ENCODE measurements at regions not wholly inside any gene's neighbourhood (a gene's known extent, or its start where the extent isn't known, plus 50 kb on each side); places are given as distances from the start of the nearest gene placed in this dataset.

DNA sequence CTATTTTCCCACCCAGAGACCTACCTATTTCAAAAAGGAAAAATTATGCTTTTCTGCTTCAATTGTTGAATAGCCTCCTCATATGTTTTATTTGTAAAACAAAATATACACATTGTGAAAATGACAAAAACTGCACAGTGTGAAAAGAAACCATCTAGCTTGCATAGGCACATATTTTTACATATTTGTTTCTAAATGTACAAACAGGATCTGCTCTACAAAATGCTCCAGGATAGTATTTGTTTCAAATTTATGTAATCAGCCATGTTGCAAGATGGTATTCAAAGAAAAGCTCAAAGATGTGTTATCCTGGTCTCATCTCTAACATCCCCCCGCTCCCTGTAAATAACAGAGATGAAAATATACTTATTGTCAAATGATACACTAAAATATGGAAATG, 366.1 kb upstream of the MPDZ start:
- Mint-ChIP-seq H3K4me3 (ENCODE audit: unreplicated experiment) (no peak overlapping the region), H3K36me3 (ENCODE audit: low read depth, unreplicated experiment) (peaks cover 9% of the 10 kb centered on the region), H3K4me1 (ENCODE audit: unreplicated experiment) (peaks cover 2% of the 10 kb centered on the region), H3K9me3 (ENCODE audit: unreplicated experiment) (peaks cover 8% of the 10 kb centered on the region), H3K27me3 (ENCODE audit: unreplicated experiment) (no peaks in the 10 kb centered on the region), H3K27ac (ENCODE audit: unreplicated experiment) (no peak overlapping the region)
- TF ChIP-seq, protein P1, sequence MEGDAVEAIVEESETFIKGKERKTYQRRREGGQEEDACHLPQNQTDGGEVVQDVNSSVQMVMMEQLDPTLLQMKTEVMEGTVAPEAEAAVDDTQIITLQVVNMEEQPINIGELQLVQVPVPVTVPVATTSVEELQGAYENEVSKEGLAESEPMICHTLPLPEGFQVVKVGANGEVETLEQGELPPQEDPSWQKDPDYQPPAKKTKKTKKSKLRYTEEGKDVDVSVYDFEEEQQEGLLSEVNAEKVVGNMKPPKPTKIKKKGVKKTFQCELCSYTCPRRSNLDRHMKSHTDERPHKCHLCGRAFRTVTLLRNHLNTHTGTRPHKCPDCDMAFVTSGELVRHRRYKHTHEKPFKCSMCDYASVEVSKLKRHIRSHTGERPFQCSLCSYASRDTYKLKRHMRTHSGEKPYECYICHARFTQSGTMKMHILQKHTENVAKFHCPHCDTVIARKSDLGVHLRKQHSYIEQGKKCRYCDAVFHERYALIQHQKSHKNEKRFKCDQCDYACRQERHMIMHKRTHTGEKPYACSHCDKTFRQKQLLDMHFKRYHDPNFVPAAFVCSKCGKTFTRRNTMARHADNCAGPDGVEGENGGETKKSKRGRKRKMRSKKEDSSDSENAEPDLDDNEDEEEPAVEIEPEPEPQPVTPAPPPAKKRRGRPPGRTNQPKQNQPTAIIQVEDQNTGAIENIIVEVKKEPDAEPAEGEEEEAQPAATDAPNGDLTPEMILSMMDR (IDR thresholded peaks at IDR 0.05; ENCODE audit: unreplicated experiment): no peak
- no peak for DNase-seq (ENCODE audit: low spot score)

DNA sequence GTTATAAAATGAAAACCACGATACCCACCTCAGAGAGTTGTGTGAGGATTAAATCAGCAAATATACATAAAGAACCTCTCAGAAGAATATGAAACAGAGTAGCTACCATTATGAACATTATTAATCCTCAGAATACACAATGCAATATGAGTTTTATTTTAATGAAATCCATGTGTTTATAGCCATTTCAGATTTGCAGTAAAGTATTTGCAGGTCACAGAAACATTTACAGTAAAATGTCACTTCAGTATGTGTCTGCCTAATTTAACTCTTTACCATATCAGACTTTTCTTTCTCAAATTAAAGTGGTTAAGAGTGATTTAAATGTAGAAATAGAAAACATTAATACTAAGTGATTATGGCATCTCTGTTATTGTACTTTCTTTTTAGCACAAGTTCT, 365.2 kb upstream of the MPDZ start:
- H3K9me3 Mint-ChIP-seq (ENCODE audit: unreplicated experiment): peaks cover 8% of the 10 kb centered on the region
- DNase-seq (ENCODE audit: low spot score): no peak
- H3K27ac Mint-ChIP-seq (ENCODE audit: unreplicated experiment): no peak overlapping the region
- peaks cover 2% of the 10 kb centered on the region for H3K4me1 Mint-ChIP-seq (ENCODE audit: unreplicated experiment)
- H3K4me3 Mint-ChIP-seq (ENCODE audit: unreplicated experiment): no peak overlapping the region
- TF ChIP-seq, protein P1 (IDR thresholded peaks at IDR 0.05; ENCODE audit: unreplicated experiment): no peak
- H3K36me3 Mint-ChIP-seq (ENCODE audit: low read depth, unreplicated experiment): peaks cover 9% of the 10 kb centered on the region
- H3K27me3 Mint-ChIP-seq (ENCODE audit: unreplicated experiment): no peaks in the 10 kb centered on the region

DNA sequence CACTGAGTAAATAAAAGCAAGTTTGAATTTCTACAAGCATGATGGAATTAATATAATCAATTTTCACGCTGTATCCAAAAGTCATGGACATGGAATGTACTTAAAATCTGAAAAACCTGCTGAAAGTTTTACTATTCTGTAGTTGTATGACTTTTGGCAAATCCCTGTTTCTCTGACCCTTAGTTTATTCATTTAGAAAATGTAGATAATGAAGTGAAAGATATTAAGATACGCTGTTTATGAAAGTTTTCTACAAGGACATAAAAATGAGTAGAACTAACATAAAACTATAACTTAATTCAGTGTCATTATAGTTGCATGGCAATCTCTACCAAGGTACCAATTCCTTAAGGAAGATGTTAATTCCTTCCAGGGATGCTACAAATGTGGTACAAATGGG, 363.2 kb upstream of the MPDZ start:
- no peaks in the 10 kb centered on the region for H3K36me3 Mint-ChIP-seq (ENCODE audit: low read depth, unreplicated experiment)

DNA sequence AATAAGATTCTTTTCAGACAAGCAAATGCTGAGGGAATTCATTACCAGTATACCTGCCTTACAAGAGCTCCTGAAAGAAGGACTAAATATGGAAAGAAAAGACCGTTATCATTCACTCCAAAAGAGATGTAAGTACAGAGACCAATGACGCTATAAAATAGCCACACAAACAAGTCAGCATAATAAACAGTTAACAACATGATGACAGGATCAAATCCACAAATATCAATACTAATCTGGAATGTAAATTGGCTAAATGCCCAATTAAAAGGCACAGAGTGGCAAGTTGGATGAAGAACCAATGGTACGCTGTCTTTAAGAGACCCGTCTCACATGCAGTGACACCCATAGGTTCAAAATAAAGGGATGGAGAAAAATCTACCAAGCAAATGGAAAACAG, 349.6 kb upstream of the MPDZ start:
- no peak for DNase-seq (ENCODE audit: low spot score)
- no peak overlapping the region for H3K27ac Mint-ChIP-seq (ENCODE audit: unreplicated experiment)
- H3K4me1 Mint-ChIP-seq (ENCODE audit: unreplicated experiment): no peaks in the 10 kb centered on the region
- peaks cover under 1% of the 10 kb centered on the region for H3K9me3 Mint-ChIP-seq (ENCODE audit: unreplicated experiment)
- no peak overlapping the region for H3K4me3 Mint-ChIP-seq (ENCODE audit: unreplicated experiment)
- H3K36me3 Mint-ChIP-seq (ENCODE audit: low read depth, unreplicated experiment): no peaks in the 10 kb centered on the region
- peaks cover 3% of the 10 kb centered on the region for H3K27me3 Mint-ChIP-seq (ENCODE audit: unreplicated experiment)
- TF ChIP-seq, protein P1 (IDR thresholded peaks at IDR 0.05; ENCODE audit: unreplicated experiment): no peak

More for the DNA sequence above, 363.2 kb upstream of the MPDZ start:
- H3K4me3 Mint-ChIP-seq (ENCODE audit: unreplicated experiment): no peak overlapping the region
- no peaks in the 10 kb centered on the region for H3K9me3 Mint-ChIP-seq (ENCODE audit: unreplicated experiment)
- peaks cover 2% of the 10 kb centered on the region for H3K4me1 Mint-ChIP-seq (ENCODE audit: unreplicated experiment)
- no peaks in the 10 kb centered on the region for H3K27me3 Mint-ChIP-seq (ENCODE audit: unreplicated experiment)
- DNase-seq (ENCODE audit: low spot score): no peak
- TF ChIP-seq, protein P1 (IDR thresholded peaks at IDR 0.05; ENCODE audit: unreplicated experiment): no peak
- H3K27ac Mint-ChIP-seq (ENCODE audit: unreplicated experiment): no peak overlapping the region

DNA sequence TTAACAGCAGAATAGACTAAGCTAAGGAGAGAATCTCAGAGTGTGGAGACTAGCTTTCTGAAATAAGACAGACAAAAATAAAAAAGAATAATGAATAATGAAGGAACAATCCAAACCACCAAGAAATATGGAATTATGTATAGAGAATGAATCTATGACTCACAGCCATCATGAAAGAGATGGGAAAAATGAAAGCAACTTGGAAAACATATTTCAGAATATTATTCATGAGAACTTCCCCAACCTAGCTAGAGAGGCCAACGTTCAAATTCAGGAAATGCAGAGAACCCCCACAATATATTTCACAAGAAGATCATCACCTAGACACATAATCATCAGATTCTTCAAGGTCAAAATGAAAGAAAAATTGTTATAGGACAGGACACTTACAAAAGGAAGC, 349.0 kb upstream of the MPDZ start:
- Mint-ChIP-seq H3K4me3 (ENCODE audit: unreplicated experiment) (no peak overlapping the region), H3K27me3 (ENCODE audit: unreplicated experiment) (peaks cover 3% of the 10 kb centered on the region)
- TF ChIP-seq, protein P1 (IDR thresholded peaks at IDR 0.05; ENCODE audit: unreplicated experiment): no peak

More for the DNA sequence above, 349.0 kb upstream of the MPDZ start:
- Mint-ChIP-seq H3K9me3 (ENCODE audit: unreplicated experiment) (peaks cover 5% of the 10 kb centered on the region), H3K4me1 (ENCODE audit: unreplicated experiment) (no peaks in the 10 kb centered on the region), H3K36me3 (ENCODE audit: low read depth, unreplicated experiment) (no peaks in the 10 kb centered on the region), H3K27ac (ENCODE audit: unreplicated experiment) (no peak overlapping the region)
- DNase-seq (ENCODE audit: low spot score): no peak

Data from endothelial cell (in vitro differentiated cells).